HG03460 (cell line): ENCODE measurements at regions not wholly inside any gene's neighbourhood (a gene's known extent, or its start where the extent isn't known, plus 50 kb on each side); places are given as distances from the start of the nearest gene placed in this dataset.

Experiments used
- ATAC-seq: cut with Tn5 transposase; IDR thresholded peaks from one replicate; pipeline ENCODE4 v1.9.1; 2021; ENCODE audit not compliant: unreplicated experiment

DNA sequence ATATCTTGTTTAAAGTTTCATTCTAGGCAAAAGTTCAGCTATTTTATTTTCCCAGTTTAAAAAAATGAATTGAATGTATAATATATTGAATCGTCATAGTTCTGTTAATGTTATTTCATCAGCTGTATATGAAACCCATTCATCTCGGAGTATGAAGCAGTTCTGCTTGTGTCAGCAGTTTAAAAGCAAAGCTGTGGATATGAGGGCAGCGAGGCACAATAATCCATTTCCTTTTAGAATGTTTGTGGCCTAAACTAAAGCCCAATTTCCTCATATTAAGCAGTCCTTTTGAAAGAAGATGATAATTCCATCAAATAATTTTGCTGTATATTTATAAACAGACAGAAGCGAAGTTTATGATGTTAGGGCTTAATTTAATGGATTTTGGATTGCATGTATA, 300.1 kb downstream of the SAMD5 start:
- ATAC-seq = no peak

DNA sequence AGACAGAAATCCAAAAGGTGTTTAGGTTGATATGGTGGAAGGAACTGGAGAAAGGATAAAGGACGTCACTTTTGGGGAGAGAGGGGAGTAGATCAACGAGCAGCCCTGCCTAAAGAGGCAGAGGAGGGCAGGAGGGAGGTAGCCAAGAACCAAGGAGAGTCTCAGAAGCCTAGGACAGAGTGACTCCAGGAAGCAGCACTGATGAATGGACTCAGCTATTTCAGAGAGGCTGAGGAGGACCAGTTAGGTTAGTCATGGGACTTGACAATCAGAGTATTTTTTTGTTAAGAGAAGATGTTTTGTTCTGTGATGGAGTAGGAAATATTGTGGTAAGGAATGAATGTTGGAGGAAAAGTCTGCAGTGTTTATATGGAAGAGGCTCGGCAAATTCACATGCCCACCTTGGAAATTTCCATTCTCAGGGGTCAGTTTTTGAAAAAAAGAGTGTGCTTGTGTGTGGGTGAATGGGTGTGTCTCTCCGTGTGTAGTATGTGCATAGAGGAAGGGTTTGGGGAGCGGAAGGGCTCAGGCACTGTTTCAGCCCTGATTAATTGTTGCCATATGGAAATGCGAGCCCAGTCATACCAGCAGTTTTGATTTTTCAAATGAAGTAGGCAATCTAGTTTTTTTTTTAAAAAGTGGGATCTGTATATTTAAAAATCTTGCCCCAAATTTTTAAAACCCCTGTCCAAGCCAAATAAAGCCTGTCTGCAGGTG, 303.6 kb downstream of the SAMD5 start:
- no peak for ATAC-seq

DNA sequence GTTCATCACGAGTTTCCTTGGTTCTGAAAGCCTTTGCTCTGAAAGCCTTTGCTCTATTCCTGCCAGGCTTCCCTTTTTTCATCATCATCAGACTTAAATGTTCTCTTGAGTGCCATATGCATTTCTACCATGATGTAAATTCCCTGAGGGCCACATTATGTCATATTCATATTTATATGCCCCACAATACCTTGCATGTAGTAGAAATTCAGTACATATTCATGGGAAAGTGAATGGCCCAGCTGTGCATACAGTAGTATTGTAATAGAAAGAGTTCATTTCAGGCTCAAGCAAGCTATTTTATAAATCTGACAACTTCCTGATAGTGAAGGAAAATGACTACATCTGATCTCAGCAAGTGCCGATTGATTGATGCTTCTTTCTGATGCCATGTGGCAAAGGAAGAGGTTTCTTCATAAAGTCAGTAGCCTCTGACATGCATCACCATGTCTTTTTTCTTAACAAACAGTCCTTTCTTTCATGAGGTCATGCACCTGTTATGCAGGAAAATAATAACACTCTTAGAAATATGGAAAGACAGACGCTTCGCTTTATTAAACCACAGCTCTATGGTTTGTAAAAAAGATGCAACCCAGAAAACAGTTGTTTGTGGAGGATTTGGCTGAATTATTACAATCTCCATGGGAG, 308.7 kb downstream of the SAMD5 start:
- ATAC-seq = no peak

DNA sequence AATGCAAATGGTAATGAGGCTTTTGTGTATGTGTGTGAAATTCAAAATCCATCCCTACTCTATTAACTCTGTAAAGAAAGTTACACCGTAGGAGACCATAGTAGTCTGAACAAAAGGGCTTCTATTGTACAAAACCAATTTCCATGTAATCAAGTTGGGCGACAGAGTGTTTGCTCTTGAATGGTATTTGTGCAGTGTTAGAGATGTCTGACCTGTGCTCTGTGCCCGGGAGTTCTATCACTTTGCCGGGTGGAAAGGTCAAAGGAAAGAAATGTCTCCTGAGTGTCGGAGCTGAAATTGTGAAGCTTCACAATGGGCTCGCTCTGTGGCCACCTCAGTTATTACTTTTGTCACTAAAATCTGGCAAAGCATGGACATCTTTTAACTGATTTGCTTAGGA, 312.0 kb downstream of the SAMD5 start:
- no peak for ATAC-seq

DNA sequence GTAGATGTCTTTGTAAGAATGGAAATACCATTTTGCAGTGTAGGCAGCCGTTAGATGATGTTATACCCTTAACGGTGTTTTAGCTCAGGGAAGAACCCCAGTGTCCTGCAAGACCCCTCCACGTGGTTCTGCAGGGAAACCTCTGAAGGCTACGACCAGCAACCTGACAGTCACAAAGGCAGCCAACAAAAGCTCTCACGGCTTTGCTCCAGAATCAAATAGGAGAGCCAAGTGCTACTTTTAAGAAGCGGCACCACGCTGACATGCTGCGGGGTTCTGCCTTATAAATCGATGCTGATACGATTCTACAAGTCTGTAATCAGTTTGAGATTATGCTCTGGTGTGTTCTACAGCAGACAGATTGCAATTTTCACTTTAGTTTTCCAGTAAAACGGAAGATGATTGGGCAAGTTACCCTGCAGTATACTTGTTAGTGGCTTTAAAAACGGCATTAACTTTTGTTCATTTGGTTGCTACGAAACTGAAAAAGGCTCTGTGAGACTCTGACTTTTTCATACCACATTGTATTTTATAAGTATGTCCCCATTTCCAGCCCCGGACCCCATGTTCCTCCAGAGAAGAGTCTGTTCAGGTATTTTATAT, 312.9 kb downstream of the SAMD5 start:
- no peak for ATAC-seq

DNA sequence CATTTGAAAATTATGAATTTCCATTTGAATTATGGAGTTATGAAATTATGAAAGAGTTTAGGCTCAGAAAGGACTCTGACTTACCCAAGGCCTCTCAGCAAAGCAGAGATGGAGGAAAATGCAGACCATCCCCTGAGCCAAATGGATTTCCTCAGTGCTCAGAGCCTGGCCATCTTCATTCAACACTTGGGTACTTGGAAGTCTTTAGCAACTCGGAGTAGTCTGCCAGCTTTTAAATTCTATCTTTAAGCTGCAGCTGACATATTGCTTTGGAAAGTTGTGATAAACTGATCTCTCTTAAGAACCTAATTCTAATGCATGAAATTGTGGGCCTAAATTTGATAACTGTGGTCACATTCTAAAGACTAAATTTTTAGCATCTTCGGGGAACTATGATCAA, 315.4 kb downstream of the SAMD5 start:
- no peak for ATAC-seq

DNA sequence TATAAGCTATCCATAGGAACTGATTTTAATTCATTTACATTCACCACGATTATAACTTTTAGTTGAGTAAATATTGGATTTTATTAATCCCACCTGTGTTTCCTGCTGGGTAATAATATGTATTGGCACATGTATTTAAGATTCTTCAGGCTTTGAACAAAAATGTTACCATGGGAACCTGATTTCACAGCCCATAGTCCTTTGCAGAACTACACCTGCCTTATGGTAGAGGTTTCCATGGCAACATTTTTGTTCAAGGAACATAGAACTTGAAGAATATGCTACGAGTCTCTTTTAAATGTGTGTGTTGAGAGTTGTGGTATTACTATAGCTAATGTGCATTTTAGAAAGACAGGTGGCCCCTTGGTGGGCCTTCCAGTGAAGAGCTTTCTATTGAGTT, 317.4 kb downstream of the SAMD5 start:
- ATAC-seq = no peak

DNA sequence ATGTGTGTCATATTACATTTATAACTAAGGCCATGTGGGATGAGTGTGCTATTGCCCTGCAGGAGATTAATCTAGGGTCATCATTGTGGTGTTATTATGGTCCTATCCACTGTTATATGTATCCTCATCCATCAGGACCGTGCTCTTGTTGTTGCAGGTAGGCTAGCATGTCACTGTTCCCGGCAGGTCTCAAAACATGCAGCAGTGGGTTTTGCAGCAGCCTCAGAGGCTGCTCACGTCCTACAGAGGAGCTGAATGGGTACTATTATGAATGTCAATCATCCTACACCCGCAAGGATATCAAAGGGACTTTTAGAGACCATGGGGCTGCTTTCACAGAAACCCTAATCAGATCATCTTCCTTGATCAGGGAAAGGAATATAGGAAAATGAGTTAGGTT, 318.2 kb downstream of the SAMD5 start:
- ATAC-seq = no peak

DNA sequence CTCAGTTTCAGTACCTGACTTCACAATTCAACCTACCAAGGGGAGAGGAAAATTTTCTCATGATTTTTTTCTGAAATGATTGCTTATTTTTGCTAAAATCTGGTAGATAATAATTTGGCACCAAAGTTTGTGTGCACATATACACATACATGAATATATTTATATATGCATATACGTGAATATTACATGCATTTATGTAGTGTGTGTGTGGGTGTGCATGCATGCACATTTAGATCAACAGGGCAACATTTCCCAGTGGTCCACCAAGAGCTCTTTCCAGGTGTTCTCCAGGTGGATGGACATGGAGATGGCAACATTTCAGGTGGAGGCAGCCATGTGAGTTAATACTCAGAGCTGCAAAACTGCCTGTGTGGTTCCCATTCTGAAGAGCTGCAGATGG, 320.9 kb downstream of the SAMD5 start:
- no peak for ATAC-seq

DNA sequence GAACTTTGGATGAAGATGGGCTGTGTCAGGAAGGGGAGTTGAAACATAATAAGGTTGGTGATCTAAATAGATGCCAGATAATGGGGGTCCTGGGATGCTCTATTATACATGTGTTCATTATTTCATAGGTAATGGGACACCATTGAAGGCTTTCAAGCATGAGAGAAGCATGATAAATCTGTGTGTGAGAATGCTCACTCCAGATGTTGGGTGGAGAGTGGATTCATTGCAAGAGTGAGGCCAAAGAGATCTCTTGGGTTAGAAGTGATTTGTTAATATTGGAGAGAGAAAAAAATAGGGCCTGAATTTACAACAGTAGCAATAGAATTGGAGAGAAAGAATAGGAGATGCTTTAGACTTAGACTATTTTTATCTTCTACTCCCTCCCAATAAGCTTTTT, 321.3 kb downstream of the SAMD5 start:
- ATAC-seq = no peak

DNA sequence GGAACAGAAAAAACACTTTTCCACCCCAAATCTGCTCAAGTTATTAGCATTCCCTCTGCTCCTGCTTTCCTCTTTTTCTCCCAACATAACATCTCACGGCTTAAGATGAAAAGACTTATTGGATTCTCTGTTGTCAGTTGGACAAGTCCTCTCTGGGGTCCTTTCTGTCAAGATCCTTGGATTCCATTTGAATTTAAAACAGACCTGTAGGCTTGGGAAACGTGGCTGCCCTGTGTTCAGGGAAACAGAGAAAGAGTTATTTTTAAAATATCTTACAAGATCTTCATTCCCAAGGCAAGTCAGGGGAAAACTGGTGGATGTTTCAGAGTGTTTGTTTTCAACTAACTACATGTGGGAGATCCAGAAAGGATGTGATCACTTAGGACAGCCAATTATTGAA, 322.9 kb downstream of the SAMD5 start:
- no peak for ATAC-seq

DNA sequence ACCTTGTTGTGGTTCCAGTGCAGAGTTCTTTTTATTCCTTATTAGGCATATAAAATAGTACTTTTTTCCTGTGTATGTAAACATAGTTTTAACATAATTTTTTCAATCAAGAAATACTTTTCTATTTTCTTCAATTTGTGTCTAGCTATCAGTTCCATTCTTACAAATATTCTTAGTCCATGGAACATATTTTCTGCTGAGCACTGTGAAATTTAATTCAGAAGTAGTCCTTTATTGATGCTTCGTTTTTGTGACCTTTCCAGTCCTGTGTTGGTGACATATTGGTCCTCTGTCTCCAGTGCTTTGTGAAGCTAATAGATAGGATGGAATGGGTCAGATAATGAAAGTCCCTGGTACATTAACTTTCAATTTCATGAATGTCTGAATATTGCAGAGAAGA, 325.1 kb downstream of the SAMD5 start:
- ATAC-seq = no peak

DNA sequence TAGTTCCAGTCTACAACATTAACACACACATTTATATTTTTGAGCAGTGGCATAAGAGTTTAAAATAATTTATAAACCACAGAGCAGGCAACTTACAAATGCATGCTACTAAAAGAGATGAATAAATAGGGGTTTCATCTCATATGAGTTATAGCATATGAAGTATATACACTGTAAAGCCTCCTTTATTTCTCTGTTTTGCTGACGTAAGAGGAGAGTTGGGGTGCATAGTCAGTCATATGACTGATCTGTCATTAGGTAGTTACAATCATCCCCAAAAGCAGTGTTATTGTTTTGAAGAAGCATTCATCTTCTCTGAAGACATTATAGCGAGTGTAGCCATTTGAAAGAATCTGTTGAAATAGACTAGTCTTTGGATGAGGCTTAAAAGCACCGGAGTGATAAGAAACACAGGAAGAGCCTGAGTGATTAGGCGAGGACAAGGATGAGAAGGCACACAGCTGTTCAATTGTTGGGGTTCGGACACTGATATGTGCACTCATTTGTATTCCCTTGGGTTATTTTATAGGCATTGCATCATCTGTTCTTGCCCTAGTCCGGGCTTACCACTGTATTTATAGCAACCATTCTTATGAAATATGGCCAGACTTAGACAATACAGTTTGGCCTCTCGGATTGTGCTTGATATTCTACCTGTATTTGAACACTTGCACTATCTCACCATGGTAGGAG, 325.7 kb downstream of the SAMD5 start:
- ATAC-seq = no peak

DNA sequence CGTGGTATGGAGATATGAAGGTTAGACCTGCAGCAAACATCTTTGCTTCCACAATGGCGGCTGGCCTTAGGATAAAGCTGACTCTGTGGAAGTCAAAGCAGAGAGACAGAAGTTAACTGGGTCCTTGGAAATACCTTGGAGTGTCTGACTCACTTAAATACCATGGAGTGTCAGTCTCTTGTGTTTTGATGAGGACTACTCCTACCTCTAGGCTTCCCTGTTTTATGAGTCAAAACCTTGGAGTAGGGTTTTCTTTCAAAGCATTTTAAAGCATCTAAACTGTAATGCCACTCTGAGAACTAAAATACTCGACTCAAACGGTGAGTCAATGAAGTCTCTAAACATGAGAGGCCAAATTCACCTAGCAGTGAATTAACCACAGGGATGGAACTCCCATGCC, 329.1 kb downstream of the SAMD5 start:
- ATAC-seq = no peak

DNA sequence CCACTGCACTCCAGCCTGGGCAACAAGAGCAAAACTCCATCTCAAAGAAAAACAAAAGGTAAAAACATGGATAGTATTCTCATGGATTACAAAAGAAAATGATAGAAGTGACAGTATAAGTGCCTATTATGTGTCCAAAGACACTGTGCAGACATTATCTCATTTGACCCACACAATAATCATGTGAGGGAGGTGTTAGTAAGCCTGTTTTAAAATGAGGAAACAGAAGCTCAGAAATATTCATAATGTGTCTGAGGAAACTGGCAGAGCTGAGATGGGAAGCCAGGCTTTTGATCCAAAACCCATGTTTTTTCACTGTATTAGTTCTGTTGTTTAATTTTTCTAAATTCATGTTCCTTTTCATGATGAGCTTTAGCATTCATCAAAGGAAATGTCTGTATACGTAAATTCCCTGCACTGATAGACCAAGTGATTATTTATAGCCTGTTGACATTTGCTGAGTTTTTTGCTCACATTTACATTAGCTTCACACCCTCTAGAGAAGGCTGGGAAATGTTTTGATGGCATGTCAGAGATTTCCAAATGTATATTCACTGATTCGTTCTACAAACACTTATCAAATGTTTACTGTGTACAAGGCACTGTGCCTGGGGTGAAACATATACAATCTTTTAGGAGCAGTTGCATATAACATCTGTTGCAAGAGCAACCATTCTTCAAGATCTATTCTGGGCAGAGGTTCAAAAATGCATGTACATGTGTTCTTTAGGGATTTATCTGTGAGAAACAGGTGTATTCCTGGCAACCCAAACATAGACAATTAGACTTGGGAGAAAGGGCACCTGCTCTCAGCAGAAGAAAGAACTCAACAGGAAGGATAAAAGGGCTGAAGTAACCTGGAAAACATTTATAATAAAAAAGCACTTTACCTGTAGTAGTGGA, 331.5 kb downstream of the SAMD5 start:
- ATAC-seq = no peak

DNA sequence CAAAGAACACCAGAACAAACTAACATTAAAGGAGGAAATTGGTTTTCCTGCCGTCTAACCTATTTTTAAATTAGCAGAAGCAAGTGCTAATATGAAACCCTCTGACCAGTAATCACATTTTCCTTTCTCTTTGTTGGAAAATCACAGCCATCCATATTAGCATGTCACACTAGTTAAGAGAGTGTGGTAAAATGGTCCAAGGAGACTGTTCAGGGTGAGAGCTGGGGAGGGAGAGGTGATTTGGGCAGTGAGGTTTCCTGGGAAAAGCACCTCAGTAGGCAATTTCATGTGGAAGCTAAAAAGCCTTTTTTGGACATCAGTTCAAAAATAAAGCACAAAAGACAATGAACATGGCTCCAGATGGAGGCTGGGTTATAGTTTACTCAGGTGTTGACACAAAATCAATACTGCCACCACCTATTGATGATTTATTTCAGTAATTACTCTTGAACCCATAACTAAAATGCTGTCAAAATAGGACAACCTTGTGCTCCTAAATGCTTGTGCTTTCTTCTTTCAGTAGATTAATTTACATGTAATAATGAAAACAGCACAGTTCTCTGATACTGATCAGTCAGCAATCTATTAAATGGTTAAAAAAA, 333.2 kb downstream of the SAMD5 start:
- ATAC-seq = no peak

DNA sequence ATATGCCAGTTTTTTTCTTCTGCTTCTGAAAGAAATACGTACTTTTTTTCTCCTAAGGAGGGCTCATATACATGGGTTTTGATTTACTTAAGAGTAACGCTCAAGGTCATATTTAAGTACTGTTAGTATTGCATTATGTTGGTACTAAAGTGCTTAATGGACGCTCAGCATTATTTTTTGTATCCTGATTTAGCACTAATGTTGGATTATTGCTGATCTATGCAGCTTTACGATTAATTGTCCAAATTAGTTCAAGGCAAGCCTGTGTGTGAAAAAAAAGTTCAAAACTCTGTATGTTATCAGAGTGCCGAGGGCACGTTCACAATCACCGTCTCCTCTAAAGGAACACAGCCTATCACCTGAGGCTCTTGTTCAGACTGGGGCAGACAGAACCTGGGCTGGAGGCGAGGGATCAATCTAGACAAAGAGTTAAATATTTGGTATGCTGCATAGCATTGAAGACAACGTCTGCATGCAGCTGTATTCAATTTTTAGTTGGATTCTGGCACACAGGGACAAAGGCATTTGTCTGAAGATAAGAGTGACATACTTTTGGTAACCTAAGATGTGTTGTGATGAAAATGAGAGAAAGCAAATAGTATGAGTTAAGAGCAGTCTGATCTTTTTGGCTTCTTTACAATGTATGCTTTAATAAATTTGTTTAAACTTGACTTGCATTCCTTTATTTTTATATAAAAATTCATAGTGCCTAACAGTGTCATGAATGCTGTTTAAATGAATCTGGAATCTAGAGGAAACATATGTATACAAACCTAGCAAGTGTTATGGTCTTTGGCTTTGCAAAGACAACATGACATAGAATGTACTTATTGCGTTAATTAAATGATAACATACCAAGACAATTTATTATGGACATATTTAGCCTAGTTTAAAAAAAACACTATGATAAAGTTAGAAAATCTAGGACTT, 341.2 kb downstream of the SAMD5 start:
- ATAC-seq = no peak

DNA sequence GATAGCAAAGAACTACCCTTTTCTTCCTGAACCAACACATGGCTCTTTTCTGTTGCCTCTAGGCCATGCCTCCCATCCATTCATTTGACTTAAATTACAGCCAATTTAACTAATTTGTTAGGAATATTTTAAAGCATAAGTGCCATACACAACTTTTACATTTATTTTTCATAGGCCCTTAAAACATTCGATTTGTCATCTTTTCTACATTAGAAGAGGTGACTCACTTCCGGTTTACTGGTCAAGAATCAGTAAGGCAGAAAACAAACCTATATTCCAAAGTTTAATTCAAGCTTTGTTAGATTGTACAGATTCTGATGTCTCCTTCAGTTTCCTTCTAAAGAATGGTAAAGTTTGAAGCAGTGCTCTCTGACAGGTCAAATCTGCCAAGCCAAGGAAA, 344.3 kb downstream of the SAMD5 start:
- ATAC-seq = no peak

DNA sequence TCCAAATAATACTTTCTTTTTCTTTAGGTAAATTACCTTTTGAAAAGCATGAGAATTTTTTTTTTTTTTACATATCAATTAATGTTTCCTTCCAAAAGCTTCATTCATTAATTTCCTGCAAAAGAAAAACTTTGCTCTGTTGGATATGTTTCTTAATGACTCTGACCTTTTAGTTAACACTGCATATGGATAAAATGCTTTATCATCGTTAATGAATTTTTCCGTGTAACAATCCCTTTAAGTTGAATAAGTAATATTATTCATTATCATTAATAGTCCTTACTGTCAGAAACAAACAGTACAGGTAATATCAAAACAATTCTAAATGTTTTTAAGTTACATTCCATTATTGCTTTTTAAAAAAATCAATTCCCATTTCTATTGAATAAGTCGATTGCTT, 345.1 kb downstream of the SAMD5 start:
- no peak for ATAC-seq
